ENCODE measurements at regions not wholly inside any gene's neighbourhood (a gene's known extent, or its start where the extent isn't known, plus 50 kb on each side); places are given as distances from the start of the nearest gene placed in this dataset.

- Mint-ChIP-seq H3K27me3 (no peaks in the 10 kb centered on the region), H3K4me3 (no peak overlapping the region), H3K9me3 (no peaks in the 10 kb centered on the region), H3K36me3 (peaks cover 1% of the 10 kb centered on the region), H3K27ac (peak overlapping the region; percentile 94), H3K4me1 (peaks cover 31% of the 10 kb centered on the region)
- no peak for DNase-seq
- peak; percentile 74 for ATAC-seq (ENCODE audit: low read depth)
- POLR2A ChIA-PET: interaction anchor here (0.9 to 2.9 kb wide), 11 partner anchors 10 to 173 kb away, joined by 3 to 22 read pairs (median 4); no protein-coding TSS in a partner anchor
Observed at GRCh38 chr1:239718997-239719628, 332.7 kb downstream of the CHRM3 start.

- peak overlapping the region; percentile 94 for H3K27ac Mint-ChIP-seq
- peak; percentile 34 for DNase-seq
- POLR2A ChIA-PET: interaction anchor here (0.9 to 2.9 kb wide), 10 partner anchors 11 to 172 kb away, joined by 3 to 22 read pairs (median 5); no protein-coding TSS in a partner anchor
- H3K36me3 Mint-ChIP-seq: peaks cover 1% of the 10 kb centered on the region
- no peak overlapping the region for H3K4me3 Mint-ChIP-seq
- ATAC-seq (ENCODE audit: low read depth): peak; percentile 78
- H3K27me3 Mint-ChIP-seq: no peaks in the 10 kb centered on the region
- H3K4me1 Mint-ChIP-seq: peaks cover 34% of the 10 kb centered on the region
- H3K9me3 Mint-ChIP-seq: no peaks in the 10 kb centered on the region
Observed at GRCh38 chr1:239719642-239720258, 333.4 kb downstream of the CHRM3 start.

- Mint-ChIP-seq H3K27ac (peak overlapping the region; percentile 94), H3K27me3 (no peaks in the 10 kb centered on the region), H3K36me3 (peaks cover 1% of the 10 kb centered on the region), H3K4me1 (peaks cover 31% of the 10 kb centered on the region), H3K4me3 (no peak overlapping the region), H3K9me3 (no peaks in the 10 kb centered on the region)
- ATAC-seq (ENCODE audit: low read depth) (no peak), DNase-seq (no peak)
- POLR2A ChIA-PET: no interaction called here
Observed at GRCh38 chr1:239722035-239722434, 335.7 kb downstream of the CHRM3 start.

- Mint-ChIP-seq H3K4me1 (peaks cover 24% of the 10 kb centered on the region), H3K27me3 (no peaks in the 10 kb centered on the region), H3K4me3 (no peak overlapping the region), H3K27ac (no peak overlapping the region), H3K9me3 (peaks cover 2% of the 10 kb centered on the region), H3K36me3 (peaks cover 8% of the 10 kb centered on the region)
- POLR2A ChIA-PET: no interaction called here
- no peak for ATAC-seq (ENCODE audit: low read depth)
- DNase-seq: no peak
Observed at GRCh38 chr1:239723776-239724367, 337.5 kb downstream of the CHRM3 start.

GRCh38 chr1:239725371-239725770 is 339.0 kb downstream of the CHRM3 start:
- H3K36me3 Mint-ChIP-seq: peaks cover 8% of the 10 kb centered on the region
- H3K27ac Mint-ChIP-seq: no peak overlapping the region
- ATAC-seq (ENCODE audit: low read depth) (no peak), DNase-seq (no peak)
- peaks cover 2% of the 10 kb centered on the region for H3K9me3 Mint-ChIP-seq
- H3K4me3 Mint-ChIP-seq: no peak overlapping the region
- POLR2A ChIA-PET: no interaction called here
- H3K4me1 Mint-ChIP-seq: peaks cover 19% of the 10 kb centered on the region
- H3K27me3 Mint-ChIP-seq: no peaks in the 10 kb centered on the region

- ATAC-seq (ENCODE audit: low read depth): no peak
- Mint-ChIP-seq H3K4me1 (peaks cover 19% of the 10 kb centered on the region), H3K27me3 (no peaks in the 10 kb centered on the region), H3K36me3 (peaks cover 8% of the 10 kb centered on the region), H3K4me3 (no peak overlapping the region), H3K27ac (no peak overlapping the region), H3K9me3 (peaks cover 2% of the 10 kb centered on the region)
- POLR2A ChIA-PET: interaction anchor here (0.6 kb wide), 1 partner anchor 210 kb away, joined by 3 read pairs; no protein-coding TSS in a partner anchor
- no peak for DNase-seq
Observed at GRCh38 chr1:239725933-239726332, 339.6 kb downstream of the CHRM3 start.

- no peak overlapping the region for H3K27ac Mint-ChIP-seq
- POLR2A ChIA-PET: interaction anchor here (1.7 kb wide), 1 partner anchor 11 kb away, joined by 3 read pairs; no protein-coding TSS in a partner anchor
- peaks cover 7% of the 10 kb centered on the region for H3K36me3 Mint-ChIP-seq
- peaks cover 3% of the 10 kb centered on the region for H3K4me1 Mint-ChIP-seq
- H3K9me3 Mint-ChIP-seq: peaks cover 2% of the 10 kb centered on the region
- DNase-seq (no peak), ATAC-seq (ENCODE audit: low read depth) (no peak)
- H3K4me3 Mint-ChIP-seq: no peak overlapping the region
- no peaks in the 10 kb centered on the region for H3K27me3 Mint-ChIP-seq
Observed at GRCh38 chr1:239730378-239730777, 344.0 kb downstream of the CHRM3 start.

- no peaks in the 10 kb centered on the region for H3K27me3 Mint-ChIP-seq
- H3K27ac Mint-ChIP-seq: no peak overlapping the region
- POLR2A ChIA-PET: interaction anchor here (1.7 kb wide), 1 partner anchor 12 kb away, joined by 3 read pairs; no protein-coding TSS in a partner anchor
- ATAC-seq (ENCODE audit: low read depth) (no peak), DNase-seq (no peak)
- H3K4me3 Mint-ChIP-seq: no peak overlapping the region
- H3K9me3 Mint-ChIP-seq: peaks cover 2% of the 10 kb centered on the region
- H3K36me3 Mint-ChIP-seq: peaks cover 7% of the 10 kb centered on the region
- peaks cover 3% of the 10 kb centered on the region for H3K4me1 Mint-ChIP-seq
Observed at GRCh38 chr1:239731082-239731748, 344.8 kb downstream of the CHRM3 start.

GRCh38 chr1:239732770-239733169 is 346.4 kb downstream of the CHRM3 start:
- H3K27me3 Mint-ChIP-seq: no peaks in the 10 kb centered on the region
- ATAC-seq (ENCODE audit: low read depth): no peak
- POLR2A ChIA-PET: no interaction called here
- peaks cover 3% of the 10 kb centered on the region for H3K9me3 Mint-ChIP-seq
- no peak overlapping the region for H3K4me3 Mint-ChIP-seq
- H3K4me1 Mint-ChIP-seq: peaks cover 3% of the 10 kb centered on the region
- no peak overlapping the region for H3K27ac Mint-ChIP-seq
- DNase-seq: no peak
- H3K36me3 Mint-ChIP-seq: peaks cover 10% of the 10 kb centered on the region

GRCh38 chr1:239733995-239734394 is 347.6 kb downstream of the CHRM3 start:
- Mint-ChIP-seq H3K9me3 (peaks cover 5% of the 10 kb centered on the region), H3K4me3 (no peak overlapping the region), H3K27me3 (no peaks in the 10 kb centered on the region), H3K4me1 (peaks cover 3% of the 10 kb centered on the region), H3K27ac (no peak overlapping the region), H3K36me3 (peaks cover 3% of the 10 kb centered on the region)
- ATAC-seq (ENCODE audit: low read depth) (no peak), DNase-seq (no peak)
- POLR2A ChIA-PET: no interaction called here

- Mint-ChIP-seq H3K4me3 (no peak overlapping the region), H3K9me3 (peaks cover 10% of the 10 kb centered on the region), H3K27me3 (no peaks in the 10 kb centered on the region), H3K36me3 (peaks cover 8% of the 10 kb centered on the region), H3K4me1 (peaks cover 7% of the 10 kb centered on the region), H3K27ac (no peak overlapping the region)
- DNase-seq: no peak
- ATAC-seq (ENCODE audit: low read depth): no peak
- POLR2A ChIA-PET: no interaction called here
Observed at GRCh38 chr1:239735111-239735510, 348.7 kb downstream of the CHRM3 start.

GRCh38 chr1:239736479-239736878 is 350.1 kb downstream of the CHRM3 start:
- Mint-ChIP-seq H3K36me3 (peaks cover 13% of the 10 kb centered on the region), H3K4me3 (no peak overlapping the region), H3K27me3 (no peaks in the 10 kb centered on the region), H3K9me3 (peaks cover 18% of the 10 kb centered on the region), H3K27ac (no peak overlapping the region), H3K4me1 (peaks cover 13% of the 10 kb centered on the region)
- no peak for ATAC-seq (ENCODE audit: low read depth)
- POLR2A ChIA-PET: no interaction called here
- no peak for DNase-seq

- H3K4me1 Mint-ChIP-seq: peaks cover 17% of the 10 kb centered on the region
- H3K36me3 Mint-ChIP-seq: peaks cover 13% of the 10 kb centered on the region
- POLR2A ChIA-PET: no interaction called here
- H3K27ac Mint-ChIP-seq: no peak overlapping the region
- ATAC-seq (ENCODE audit: low read depth): no peak
- peaks cover 21% of the 10 kb centered on the region for H3K9me3 Mint-ChIP-seq
- H3K4me3 Mint-ChIP-seq: no peak overlapping the region
- H3K27me3 Mint-ChIP-seq: no peaks in the 10 kb centered on the region
- no peak for DNase-seq
Observed at GRCh38 chr1:239739375-239739774, 352.3 kb upstream of the FMN2 start.

Measured in activated naive CD8-positive, alpha-beta T cell treated with anti-CD3 and anti-CD28 coated beads, Interleukin-2, amount 10 ng/mL, durations not matched to agents 7 days and 5 days (primary cell).